ENCODE measurements at regions not wholly inside any gene's neighbourhood (a gene's known extent, or its start where the extent isn't known, plus 50 kb on each side); places are given as distances from the start of the nearest gene placed in this dataset.

DNA sequence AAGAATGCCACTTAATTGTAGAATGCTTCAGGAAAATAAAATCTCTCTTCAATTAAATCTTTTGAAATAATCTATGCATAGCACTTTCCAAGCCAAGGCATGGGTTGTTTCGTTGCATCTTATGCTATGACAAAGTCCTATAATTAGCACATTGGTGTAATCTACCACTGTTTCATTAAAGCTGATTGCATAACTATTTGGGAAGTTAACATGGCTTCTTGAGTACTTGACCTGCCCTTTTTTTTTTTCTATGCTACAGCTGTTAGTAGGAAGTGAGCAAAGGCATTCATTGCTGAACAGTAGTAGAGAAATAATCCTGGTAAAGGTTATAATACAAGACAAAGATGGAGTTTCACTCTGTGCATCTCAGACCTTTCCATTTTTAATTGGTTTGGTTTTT is 557.2 kb upstream of the CELF2 start:
- no peak for TF ChIP-seq NFIC (IDR thresholded peaks at IDR 0.05)
- TF ChIP-seq RAD21 (IDR thresholded peaks at IDR 0.05; ENCODE audit: low read depth), result no peak
- no peak for TF ChIP-seq EGR1 (IDR thresholded peaks at IDR 0.05)
- TF ChIP-seq YY1 (IDR thresholded peaks at IDR 0.05; ENCODE audit: low read depth), result no peak
- TF ChIP-seq TCF12 (IDR thresholded peaks at IDR 0.05; ENCODE audit: low read depth), result no peak
- TF ChIP-seq TAF1 (IDR thresholded peaks at IDR 0.05; ENCODE audit: low read depth), result no peak
- TF ChIP-seq REST (IDR thresholded peaks at IDR 0.05; ENCODE audit: low read depth), result no peak
- no peak for TF ChIP-seq CEBPB (IDR thresholded peaks at IDR 0.05)
- TF ChIP-seq EP300 (IDR thresholded peaks at IDR 0.05; ENCODE audit: borderline replicate concordance), result no peak
- no peak for TF ChIP-seq USF1 (IDR thresholded peaks at IDR 0.05)
- no peak for TF ChIP-seq CREB1 (IDR thresholded peaks at IDR 0.05; ENCODE audit: low read depth)

DNA sequence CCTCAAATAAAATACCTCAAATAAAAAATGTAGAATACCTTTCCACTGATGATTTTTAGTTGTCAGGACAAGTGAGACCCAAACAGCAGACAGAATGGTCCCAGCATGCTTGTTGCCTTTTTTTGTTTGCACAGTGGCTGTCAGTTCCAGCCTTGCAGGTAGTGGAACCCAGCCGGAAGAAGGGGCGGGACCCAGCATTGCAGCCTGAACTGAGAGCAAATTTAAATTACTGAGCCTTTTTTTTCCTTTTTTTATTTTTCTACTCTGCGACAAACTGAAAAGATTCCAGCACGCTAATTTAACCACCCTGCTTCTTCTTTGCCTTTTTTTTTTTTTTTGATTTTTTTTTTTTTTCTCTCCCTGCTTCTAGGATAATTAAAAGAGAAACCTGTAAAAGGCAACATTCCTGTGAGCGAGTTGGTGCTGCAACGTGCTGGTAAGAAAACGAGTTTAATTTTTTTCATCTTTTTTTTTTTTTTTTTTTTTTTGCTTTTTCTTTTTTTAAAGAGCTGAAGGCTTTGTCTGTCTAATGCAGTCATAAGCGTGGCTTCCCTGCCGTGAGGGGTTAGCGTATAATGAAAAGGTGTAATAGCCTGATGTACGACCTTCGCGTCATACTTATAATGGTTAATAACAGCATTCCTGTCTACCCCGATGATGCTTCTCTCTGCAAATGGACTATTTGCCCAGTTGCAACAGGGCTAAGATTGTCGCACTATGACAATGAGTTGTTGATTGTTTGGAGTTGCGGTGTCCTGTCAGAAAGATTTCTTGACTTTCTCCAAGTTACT is 555.3 kb upstream of the CELF2 start:
- TF ChIP-seq USF1 (IDR thresholded peaks at IDR 0.05) (no peak), TEAD4 (IDR thresholded peaks at IDR 0.05) (no peak), ZBTB7A (IDR thresholded peaks at IDR 0.05; ENCODE audit: low read depth) (no peak), CEBPB (IDR thresholded peaks at IDR 0.05) (no peak), EP300 (IDR thresholded peaks at IDR 0.05; ENCODE audit: borderline replicate concordance) (no peak), REST (IDR thresholded peaks at IDR 0.05; ENCODE audit: low read depth) (no peak), NFIC (IDR thresholded peaks at IDR 0.05) (no peak), EGR1 (IDR thresholded peaks at IDR 0.05) (no peak)

GRCh38 chr10:10471758-10472157 is 545.9 kb upstream of the CELF2 start:
- TF ChIP-seq TEAD4 (IDR thresholded peaks at IDR 0.05) (no peak), CEBPB (IDR thresholded peaks at IDR 0.05) (no peak), CREB1 (IDR thresholded peaks at IDR 0.05; ENCODE audit: low read depth) (no peak), TAF1 (IDR thresholded peaks at IDR 0.05; ENCODE audit: low read depth) (no peak)

DNA sequence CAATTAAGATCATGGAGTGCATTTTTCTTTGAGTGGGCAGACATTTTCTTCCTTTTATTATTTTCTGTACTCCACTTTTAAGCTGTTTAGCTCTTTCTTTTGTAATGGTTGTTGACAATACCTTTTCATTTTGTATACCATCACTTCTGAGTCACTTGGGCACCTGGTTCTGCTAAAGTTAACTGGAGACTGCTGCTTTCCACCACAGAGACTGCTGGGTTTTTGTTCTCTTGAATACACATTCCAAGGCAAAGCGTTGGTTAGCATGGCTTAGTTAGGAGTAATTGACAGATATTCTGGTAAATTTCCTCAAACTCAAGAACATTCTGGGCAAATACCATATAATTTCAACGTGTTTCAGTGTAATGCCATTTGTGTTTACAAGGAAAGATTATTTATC is 541.9 kb upstream of the CELF2 start:
- TF ChIP-seq USF1 (IDR thresholded peaks at IDR 0.05) (no peak), REST (IDR thresholded peaks at IDR 0.05; ENCODE audit: low read depth) (no peak), TCF12 (IDR thresholded peaks at IDR 0.05; ENCODE audit: low read depth) (no peak), ZBTB7A (IDR thresholded peaks at IDR 0.05; ENCODE audit: low read depth) (no peak), YY1 (IDR thresholded peaks at IDR 0.05; ENCODE audit: low read depth) (no peak), NFIC (IDR thresholded peaks at IDR 0.05) (no peak), MAX (IDR thresholded peaks at IDR 0.05) (no peak), TAF1 (IDR thresholded peaks at IDR 0.05; ENCODE audit: low read depth) (no peak), FOXM1 (IDR thresholded peaks at IDR 0.05; ENCODE audit: borderline replicate concordance, low read depth) (no peak), RAD21 (IDR thresholded peaks at IDR 0.05; ENCODE audit: low read depth) (no peak), CEBPB (IDR thresholded peaks at IDR 0.05) (no peak), EP300 (IDR thresholded peaks at IDR 0.05; ENCODE audit: borderline replicate concordance) (no peak), EGR1 (IDR thresholded peaks at IDR 0.05) (no peak), CREB1 (IDR thresholded peaks at IDR 0.05; ENCODE audit: low read depth) (no peak), TEAD4 (IDR thresholded peaks at IDR 0.05) (no peak)
